ENCODE measurements at regions not wholly inside any gene's neighbourhood (a gene's known extent, or its start where the extent isn't known, plus 50 kb on each side); places are given as distances from the start of the nearest gene placed in this dataset.
"Not testable (repeated sequence)": the region's sequence is repeated elsewhere in the genome, so short reads cannot be mapped to it uniquely, and the experiment has no call there.

- no peak for DNase-seq (ENCODE audit: low spot score)
Measured at GRCh38 chr20:47962286-47962963, 177.1 kb upstream of the SULF2 start.

GRCh38 chr20:47960769-47961541 is 175.7 kb upstream of the SULF2 start:
- DNase-seq (ENCODE audit: low spot score), result no peak

GRCh38 chr20:47960277-47960676 is 175.0 kb upstream of the SULF2 start:
- DNase-seq (ENCODE audit: low spot score), result no peak

- DNase-seq (ENCODE audit: low spot score), result not testable (repeated sequence)
Measured at GRCh38 chr20:47957989-47958801, 172.9 kb upstream of the SULF2 start.

GRCh38 chr20:47957135-47957534 is 171.9 kb upstream of the SULF2 start:
- DNase-seq (ENCODE audit: low spot score), result no peak

GRCh38 chr20:47956268-47956995 is 171.2 kb upstream of the SULF2 start:
- no peak for DNase-seq (ENCODE audit: low spot score)

- no peak for DNase-seq (ENCODE audit: low spot score)
Measured at GRCh38 chr20:47953471-47953870, 168.2 kb upstream of the SULF2 start.

- DNase-seq (ENCODE audit: low spot score), result no peak
Measured at GRCh38 chr20:47952023-47952564, 166.8 kb upstream of the SULF2 start.

GRCh38 chr20:47951521-47951971 is 166.3 kb upstream of the SULF2 start:
- DNase-seq (ENCODE audit: low spot score), result no peak

- DNase-seq (ENCODE audit: low spot score), result no peak
Measured at GRCh38 chr20:47950913-47951283, 165.6 kb upstream of the SULF2 start.

- peak; percentile 22 for DNase-seq (ENCODE audit: low spot score)
Measured at GRCh38 chr20:47950124-47950912, 165.0 kb upstream of the SULF2 start.

GRCh38 chr20:47949230-47949629 is 163.9 kb upstream of the SULF2 start:
- DNase-seq (ENCODE audit: low spot score), result no peak

- DNase-seq (ENCODE audit: low spot score), result no peak
Measured at GRCh38 chr20:47944682-47945081, 159.4 kb upstream of the SULF2 start.

GRCh38 chr20:47941869-47942268 is 156.6 kb upstream of the SULF2 start:
- no peak for DNase-seq (ENCODE audit: low spot score)

GRCh38 chr20:47940101-47940813 is 155.0 kb upstream of the SULF2 start:
- DNase-seq (ENCODE audit: low spot score), result no peak

- no peak for DNase-seq (ENCODE audit: low spot score)
Measured at GRCh38 chr20:47936612-47937011, 151.3 kb upstream of the SULF2 start.

GRCh38 chr20:47934761-47935160 is 149.5 kb upstream of the SULF2 start:
- no peak for DNase-seq (ENCODE audit: low spot score)

GRCh38 chr20:47931443-47931842 is 146.2 kb upstream of the SULF2 start:
- no peak for DNase-seq (ENCODE audit: low spot score)

GRCh38 chr20:47931002-47931401 is 145.7 kb upstream of the SULF2 start:
- no peak for DNase-seq (ENCODE audit: low spot score)
